ENCODE measurements at regions not wholly inside any gene's neighbourhood (a gene's known extent, or its start where the extent isn't known, plus 50 kb on each side); places are given as distances from the start of the nearest gene placed in this dataset.

DNA sequence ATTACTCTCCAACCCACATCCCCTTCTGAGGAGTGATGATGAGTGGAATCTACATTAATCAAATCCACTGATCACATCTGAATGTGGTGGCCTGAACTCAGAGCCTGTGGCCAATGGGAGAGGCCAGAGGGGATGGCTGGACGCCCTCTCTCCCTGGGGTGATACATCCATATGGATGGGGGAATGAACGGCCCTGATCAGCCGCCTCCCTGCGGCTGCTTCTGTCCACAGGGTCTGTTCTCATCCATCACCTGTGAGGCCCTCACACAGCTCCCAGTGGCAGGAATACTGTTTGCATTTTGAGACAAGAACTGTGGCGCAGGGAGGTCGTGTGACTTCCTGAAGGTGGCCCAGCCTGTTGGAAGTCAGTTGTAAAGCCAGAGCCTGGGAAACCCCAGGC lies 78.3 kb upstream of the SHISAL1 start:
- no peak overlapping the region for H4K12ac ChIP-seq (ENCODE audit: low read depth, low read length)
- H2AK5ac ChIP-seq (ENCODE audit: low read length), result no peak overlapping the region
- no peaks in the 10 kb centered on the region for H3K36me3 ChIP-seq (ENCODE audit: control insufficient read depth in 1 of 2, insufficient read depth in 2 of 2, low read length in 2 of 2)
- no peak overlapping the region for H2BK5ac ChIP-seq (ENCODE audit: low read depth, low read length, poor library complexity)
- H3K79me2 ChIP-seq (ENCODE audit: control insufficient read depth, insufficient read depth, low read length, poor library complexity), result no peaks in the 10 kb centered on the region
- no peak overlapping the region for H2AFZ ChIP-seq (ENCODE audit: insufficient read depth, low read length, poor library complexity)
- H3K9me3 ChIP-seq (ENCODE audit: insufficient read depth, low read depth, low read length), result no peaks in the 10 kb centered on the region
- no peak overlapping the region for H2BK120ac ChIP-seq (ENCODE audit: insufficient read depth, low read length, poor library complexity)
- H3K4me1 ChIP-seq (ENCODE audit: control insufficient read depth in 1 of 2, insufficient read depth in 2 of 2, low read length in 2 of 2), result no peaks in the 10 kb centered on the region
- DNase-seq, result no peak
- no CpG with 5 or more reads among the region's 6 CpGs for WGBS (ENCODE audit: extremely low coverage, insufficient coverage, insufficient read length)
- no peak overlapping the region for H4K91ac ChIP-seq (ENCODE audit: low read depth, low read length)
- no peak overlapping the region for H3K27ac ChIP-seq (ENCODE audit: low read depth, low read length)
- H3K4me2 ChIP-seq (ENCODE audit: low read length), result no peak overlapping the region
- no peak overlapping the region for H3K4ac ChIP-seq (ENCODE audit: low read depth, low read length)
- H3K4me3 ChIP-seq (ENCODE audit: low read depth, low read length), result no peak overlapping the region
- H3K14ac ChIP-seq (ENCODE audit: low read length), result no peak overlapping the region
- H3K23ac ChIP-seq (ENCODE audit: low read length), result no peak overlapping the region
- no peaks in the 10 kb centered on the region for H3K79me1 ChIP-seq (ENCODE audit: low read length)
- no peak overlapping the region for H4K8ac ChIP-seq (ENCODE audit: low read depth, low read length)
- no peak overlapping the region for H2BK12ac ChIP-seq (ENCODE audit: low read length)
- no peak overlapping the region for H3K9ac ChIP-seq (ENCODE audit: low read length)
- H3K18ac ChIP-seq (ENCODE audit: low read length), result no peak overlapping the region
- H3K27me3 ChIP-seq (ENCODE audit: insufficient read depth, low read length), result no peaks in the 10 kb centered on the region

DNA sequence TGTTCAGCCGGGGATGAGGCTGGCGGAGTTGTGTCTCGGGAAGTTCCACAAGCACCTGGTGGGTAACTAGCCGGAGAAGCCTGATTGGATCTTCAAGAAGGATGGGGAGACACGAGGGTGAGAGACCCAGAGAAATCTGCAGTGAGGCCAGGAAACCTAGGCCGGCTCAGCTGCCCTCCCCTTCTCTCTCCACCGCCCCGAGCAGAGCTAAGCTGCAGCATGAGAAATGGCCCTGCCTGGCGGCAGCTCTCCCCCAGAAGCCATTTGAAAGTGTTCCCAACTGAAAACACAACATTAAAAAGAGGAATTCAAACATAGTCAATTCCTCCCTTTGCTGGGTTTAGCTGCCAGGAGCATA lies 77.8 kb upstream of the SHISAL1 start:
- no peak overlapping the region for H4K91ac ChIP-seq (ENCODE audit: low read depth, low read length)
- no peak overlapping the region for H2BK5ac ChIP-seq (ENCODE audit: low read depth, low read length, poor library complexity)
- H3K9ac ChIP-seq (ENCODE audit: low read length), result no peak overlapping the region
- no peaks in the 10 kb centered on the region for H3K79me1 ChIP-seq (ENCODE audit: low read length)
- no peaks in the 10 kb centered on the region for H3K9me3 ChIP-seq (ENCODE audit: insufficient read depth, low read depth, low read length)
- WGBS (ENCODE audit: extremely low coverage, insufficient coverage, insufficient read length), result no CpG with 5 or more reads among the region's 9 CpGs
- no peak overlapping the region for H2BK120ac ChIP-seq (ENCODE audit: insufficient read depth, low read length, poor library complexity)
- H3K18ac ChIP-seq (ENCODE audit: low read length), result no peak overlapping the region
- H3K14ac ChIP-seq (ENCODE audit: low read length), result no peak overlapping the region
- H3K4me2 ChIP-seq (ENCODE audit: low read length), result no peak overlapping the region
- no peak overlapping the region for H2AK5ac ChIP-seq (ENCODE audit: low read length)
- H3K4me3 ChIP-seq (ENCODE audit: low read depth, low read length), result no peak overlapping the region
- H3K36me3 ChIP-seq (ENCODE audit: control insufficient read depth in 1 of 2, insufficient read depth in 2 of 2, low read length in 2 of 2), result no peaks in the 10 kb centered on the region
- no peaks in the 10 kb centered on the region for H3K27me3 ChIP-seq (ENCODE audit: insufficient read depth, low read length)
- no peak overlapping the region for H4K8ac ChIP-seq (ENCODE audit: low read depth, low read length)
- no peak overlapping the region for H3K4ac ChIP-seq (ENCODE audit: low read depth, low read length)
- no peak overlapping the region for H3K27ac ChIP-seq (ENCODE audit: low read depth, low read length)
- no peak overlapping the region for H3K23ac ChIP-seq (ENCODE audit: low read length)
- no peaks in the 10 kb centered on the region for H3K79me2 ChIP-seq (ENCODE audit: control insufficient read depth, insufficient read depth, low read length, poor library complexity)
- H2AFZ ChIP-seq (ENCODE audit: insufficient read depth, low read length, poor library complexity), result no peak overlapping the region
- no peaks in the 10 kb centered on the region for H3K4me1 ChIP-seq (ENCODE audit: control insufficient read depth in 1 of 2, insufficient read depth in 2 of 2, low read length in 2 of 2)
- H4K12ac ChIP-seq (ENCODE audit: low read depth, low read length), result no peak overlapping the region
- no peak overlapping the region for H2BK12ac ChIP-seq (ENCODE audit: low read length)
- DNase-seq, result no peak

- Histone ChIP-seq H3K14ac (ENCODE audit: low read length) (no peak overlapping the region), H2BK120ac (ENCODE audit: insufficient read depth, low read length, poor library complexity) (no peak overlapping the region), H2BK12ac (ENCODE audit: low read length) (no peak overlapping the region), H3K36me3 (ENCODE audit: control insufficient read depth in 1 of 2, insufficient read depth in 2 of 2, low read length in 2 of 2) (no peaks in the 10 kb centered on the region), H3K18ac (ENCODE audit: low read length) (no peak overlapping the region), H3K4me2 (ENCODE audit: low read length) (no peak overlapping the region), H3K27me3 (ENCODE audit: insufficient read depth, low read length) (no peaks in the 10 kb centered on the region), H3K23ac (ENCODE audit: low read length) (no peak overlapping the region), H3K27ac (ENCODE audit: low read depth, low read length) (no peak overlapping the region), H2AFZ (ENCODE audit: insufficient read depth, low read length, poor library complexity) (no peak overlapping the region), H3K79me2 (ENCODE audit: control insufficient read depth, insufficient read depth, low read length, poor library complexity) (no peaks in the 10 kb centered on the region), H3K4me1 (ENCODE audit: control insufficient read depth in 1 of 2, insufficient read depth in 2 of 2, low read length in 2 of 2) (no peaks in the 10 kb centered on the region), H3K4me3 (ENCODE audit: low read depth, low read length) (no peak overlapping the region), H3K9me3 (ENCODE audit: insufficient read depth, low read depth, low read length) (no peaks in the 10 kb centered on the region), H3K4ac (ENCODE audit: low read depth, low read length) (no peak overlapping the region), H2AK5ac (ENCODE audit: low read length) (no peak overlapping the region), H4K8ac (ENCODE audit: low read depth, low read length) (no peak overlapping the region), H3K9ac (ENCODE audit: low read length) (no peak overlapping the region), H4K91ac (ENCODE audit: low read depth, low read length) (no peak overlapping the region), H3K79me1 (ENCODE audit: low read length) (no peaks in the 10 kb centered on the region), H2BK5ac (ENCODE audit: low read depth, low read length, poor library complexity) (no peak overlapping the region), H4K12ac (ENCODE audit: low read depth, low read length) (no peak overlapping the region)
- no CpG with 5 or more reads among the region's 5 CpGs for WGBS (ENCODE audit: extremely low coverage, insufficient coverage, insufficient read length)
- no peak for DNase-seq
Observed at GRCh38 chr22:44389926-44390612, 77.3 kb upstream of the SHISAL1 start.

GRCh38 chr22:44389181-44389580 lies 76.4 kb upstream of the SHISAL1 start:
- no peak overlapping the region for H3K14ac ChIP-seq (ENCODE audit: low read length)
- no peak overlapping the region for H3K9ac ChIP-seq (ENCODE audit: low read length)
- H2AK5ac ChIP-seq (ENCODE audit: low read length), result no peak overlapping the region
- no peak overlapping the region for H4K8ac ChIP-seq (ENCODE audit: low read depth, low read length)
- no peak overlapping the region for H3K27ac ChIP-seq (ENCODE audit: low read depth, low read length)
- H3K18ac ChIP-seq (ENCODE audit: low read length), result no peak overlapping the region
- no peak overlapping the region for H2BK5ac ChIP-seq (ENCODE audit: low read depth, low read length, poor library complexity)
- H3K27me3 ChIP-seq (ENCODE audit: insufficient read depth, low read length), result no peaks in the 10 kb centered on the region
- no peak overlapping the region for H3K4me3 ChIP-seq (ENCODE audit: low read depth, low read length)
- H3K4ac ChIP-seq (ENCODE audit: low read depth, low read length), result no peak overlapping the region
- no peak overlapping the region for H3K23ac ChIP-seq (ENCODE audit: low read length)
- H3K9me3 ChIP-seq (ENCODE audit: insufficient read depth, low read depth, low read length), result no peaks in the 10 kb centered on the region
- DNase-seq, result no peak
- H2BK120ac ChIP-seq (ENCODE audit: insufficient read depth, low read length, poor library complexity), result no peak overlapping the region
- H3K79me2 ChIP-seq (ENCODE audit: control insufficient read depth, insufficient read depth, low read length, poor library complexity), result no peaks in the 10 kb centered on the region
- no peak overlapping the region for H2BK12ac ChIP-seq (ENCODE audit: low read length)
- H4K12ac ChIP-seq (ENCODE audit: low read depth, low read length), result no peak overlapping the region
- H3K79me1 ChIP-seq (ENCODE audit: low read length), result no peaks in the 10 kb centered on the region
- H4K91ac ChIP-seq (ENCODE audit: low read depth, low read length), result no peak overlapping the region
- no peaks in the 10 kb centered on the region for H3K36me3 ChIP-seq (ENCODE audit: control insufficient read depth in 1 of 2, insufficient read depth in 2 of 2, low read length in 2 of 2)
- H2AFZ ChIP-seq (ENCODE audit: insufficient read depth, low read length, poor library complexity), result no peak overlapping the region
- no CpG with 5 or more reads among the region's 8 CpGs for WGBS (ENCODE audit: extremely low coverage, insufficient coverage, insufficient read length)
- no peaks in the 10 kb centered on the region for H3K4me1 ChIP-seq (ENCODE audit: control insufficient read depth in 1 of 2, insufficient read depth in 2 of 2, low read length in 2 of 2)
- no peak overlapping the region for H3K4me2 ChIP-seq (ENCODE audit: low read length)

All from trophoblast cell (in vitro differentiated cells and primary cell).